ENCODE measurements at regions not wholly inside any gene's neighbourhood (a gene's known extent, or its start where the extent isn't known, plus 50 kb on each side); places are given as distances from the start of the nearest gene placed in this dataset.
"Not testable (repeated sequence)": the region's sequence is repeated elsewhere in the genome, so short reads cannot be mapped to it uniquely, and the experiment has no call there.

DNA sequence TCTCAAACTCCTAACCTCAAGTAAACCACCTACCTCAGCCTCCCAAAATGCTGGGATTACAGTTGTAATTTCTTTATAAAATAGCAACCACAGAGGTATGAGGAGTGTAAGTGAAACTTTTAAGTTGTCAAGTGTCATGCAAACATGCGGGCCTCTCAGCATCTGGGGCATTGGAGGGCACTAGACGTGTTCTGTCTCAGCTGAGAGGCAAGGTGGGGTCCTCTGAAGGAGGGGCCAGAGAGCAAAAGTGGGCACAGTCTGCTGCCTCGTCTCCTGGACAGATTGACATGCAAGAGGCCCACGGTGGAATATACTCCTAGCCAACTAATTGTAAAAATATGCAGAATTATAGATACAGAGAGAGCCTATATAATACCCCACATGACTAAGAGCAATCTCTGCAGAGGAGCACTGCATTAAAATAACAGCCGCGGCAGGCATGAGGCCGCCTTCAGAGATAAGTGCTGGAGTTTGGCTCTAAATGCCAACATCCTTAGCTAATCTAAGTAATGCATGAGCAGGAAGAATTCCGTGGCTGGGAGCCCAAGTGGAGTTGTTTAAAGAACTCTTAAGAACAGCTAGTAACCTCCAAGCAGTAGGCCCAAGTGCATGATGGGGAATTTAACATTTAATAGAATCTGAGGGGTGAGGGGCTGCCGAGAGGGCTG is 87.8 kb upstream of the RNU6-1 start:
- DNase-seq (ENCODE audit: extremely low read depth, low read depth): peak; percentile 65
- TF ChIP-seq CTCF (IDR thresholded peaks at IDR 0.05; ENCODE audit: low read depth, low read length): no peak

- DNase-seq (ENCODE audit: extremely low read depth, low read depth): no peak
- no peak for TF ChIP-seq CTCF (IDR thresholded peaks at IDR 0.05; ENCODE audit: low read depth, low read length)
Measured at GRCh38 chr15:67928666-67929065, 88.8 kb upstream of the RNU6-1 start.

DNA sequence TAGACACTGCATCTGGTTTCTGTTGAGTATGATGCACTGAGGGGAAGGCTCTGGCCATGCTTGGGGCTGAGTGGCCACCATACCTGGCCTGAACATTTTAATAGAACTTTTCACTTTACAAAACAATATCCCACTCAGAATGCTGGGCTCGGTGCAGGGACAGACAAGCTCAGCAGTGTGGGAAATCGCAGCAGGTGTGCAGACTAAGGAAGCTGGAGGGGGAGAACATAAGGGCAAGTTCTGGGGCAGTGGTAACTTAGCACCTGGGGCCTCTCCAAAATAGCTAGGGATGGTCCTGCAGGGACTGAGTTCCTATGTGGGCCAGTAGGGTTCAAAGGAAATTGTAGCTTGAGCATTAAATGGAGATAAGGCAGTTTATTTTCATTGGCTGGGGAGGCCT is 90.9 kb upstream of the RNU6-1 start:
- TF ChIP-seq CTCF (IDR thresholded peaks at IDR 0.05; ENCODE audit: low read depth, low read length): no peak
- DNase-seq (ENCODE audit: extremely low read depth, low read depth): no peak

DNA sequence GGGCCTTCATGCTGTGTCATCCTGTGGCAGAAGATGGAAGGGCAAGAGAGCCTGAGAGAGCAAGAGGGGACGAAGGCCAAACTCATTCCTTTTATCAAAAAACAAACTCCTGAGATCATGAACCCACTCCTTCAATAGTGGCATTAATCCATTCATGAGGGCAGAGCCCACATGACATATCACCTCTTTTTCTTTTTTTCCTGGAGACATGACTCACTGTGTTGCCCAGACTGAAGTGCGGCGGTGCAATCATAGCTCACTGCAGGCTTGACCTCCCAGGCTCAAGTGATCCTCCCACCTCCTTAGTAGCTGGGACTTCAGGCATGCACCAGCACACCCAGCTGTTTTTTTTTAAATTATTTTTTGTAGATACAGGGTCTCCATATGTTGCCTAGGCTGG is 92.0 kb upstream of the RNU6-1 start:
- no peak for TF ChIP-seq CTCF (IDR thresholded peaks at IDR 0.05; ENCODE audit: low read depth, low read length)
- no peak for DNase-seq (ENCODE audit: extremely low read depth, low read depth)

- not testable (repeated sequence) for DNase-seq (ENCODE audit: extremely low read depth, low read depth)
Measured at GRCh38 chr15:67934126-67934525, 94.3 kb upstream of the RNU6-1 start.

DNA sequence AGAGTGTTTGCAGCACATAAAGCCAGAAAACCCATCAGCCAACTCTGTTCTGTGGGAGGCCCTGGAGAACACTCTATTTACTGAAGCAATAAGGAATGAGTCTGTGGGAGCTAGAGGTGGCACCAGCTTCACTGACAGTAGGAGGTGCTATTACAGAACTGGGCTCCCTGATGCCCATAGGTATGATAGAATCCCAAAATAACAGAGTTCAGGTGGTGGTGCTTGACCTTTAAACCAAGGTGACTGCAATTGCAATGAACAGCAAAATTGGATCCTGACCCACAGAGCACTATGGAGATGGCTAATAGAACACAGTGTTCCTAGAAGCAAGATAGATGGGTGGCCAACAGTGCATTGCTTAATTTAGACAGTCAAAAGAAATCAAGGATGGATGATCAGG is 95.4 kb upstream of the RNU6-1 start:
- no peak for TF ChIP-seq CTCF (IDR thresholded peaks at IDR 0.05; ENCODE audit: low read depth, low read length)
- no peak for DNase-seq (ENCODE audit: extremely low read depth, low read depth)

- no peak for TF ChIP-seq CTCF (IDR thresholded peaks at IDR 0.05; ENCODE audit: low read depth, low read length)
Measured at GRCh38 chr15:67936258-67936657, 96.4 kb upstream of the RNU6-1 start.

DNA sequence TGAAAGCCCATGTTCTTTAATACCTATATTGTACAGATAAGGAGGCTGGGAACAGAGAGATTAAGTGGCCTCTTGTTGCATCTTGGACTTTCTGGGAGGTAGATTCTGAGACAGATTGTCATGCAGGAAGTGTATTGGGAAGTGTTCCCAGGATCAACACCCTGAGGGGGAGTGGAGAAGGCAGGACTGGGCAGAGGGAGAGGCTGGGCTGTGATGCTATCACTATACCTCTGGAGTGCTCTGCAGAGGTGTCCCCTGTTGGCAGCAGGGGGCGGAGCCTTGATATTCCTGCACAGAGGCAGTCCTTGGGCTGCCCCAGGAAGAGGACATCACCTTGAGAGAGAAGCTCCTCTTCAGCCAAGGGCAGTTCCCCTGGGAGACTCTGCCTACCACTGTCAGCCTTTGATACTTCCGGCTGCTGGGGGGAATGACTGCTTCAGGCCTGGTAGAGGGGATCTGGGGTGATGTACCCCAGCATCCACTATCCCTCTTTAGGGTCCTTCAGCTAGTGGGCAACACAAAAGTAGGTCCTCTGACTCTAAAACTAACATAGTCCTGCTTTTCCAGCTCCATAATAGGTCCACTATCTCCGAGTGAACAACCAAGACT is 97.4 kb upstream of the RNU6-1 start:
- DNase-seq (ENCODE audit: extremely low read depth, low read depth): no peak
- TF ChIP-seq CTCF (IDR thresholded peaks at IDR 0.05; ENCODE audit: low read depth, low read length): no peak

More at GRCh38 chr15:67936258-67936657, 96.4 kb upstream of the RNU6-1 start:
- DNase-seq (ENCODE audit: extremely low read depth, low read depth): no peak

DNA sequence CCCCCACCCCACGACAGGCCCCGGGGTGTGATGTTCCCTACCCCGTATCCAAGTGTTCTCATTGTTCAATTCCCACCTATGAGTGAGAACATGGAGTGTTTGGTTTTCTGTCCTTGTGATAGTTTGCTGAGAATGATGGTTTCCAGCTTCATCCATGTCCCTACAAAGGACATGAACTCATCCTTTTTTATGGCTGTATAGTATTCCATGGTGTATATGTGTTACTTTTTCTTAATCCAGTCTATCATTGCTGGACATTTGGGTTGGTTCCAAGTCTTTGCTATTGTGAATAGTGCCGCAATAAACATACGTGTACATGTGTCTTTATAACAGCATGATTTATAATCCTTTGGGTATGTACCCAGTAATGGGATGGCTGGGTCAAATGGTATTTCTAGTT is 99.3 kb upstream of the RNU6-1 start:
- DNase-seq (ENCODE audit: extremely low read depth, low read depth): not testable (repeated sequence)

- not testable (repeated sequence) for DNase-seq (ENCODE audit: extremely low read depth, low read depth)
Measured at GRCh38 chr15:67939588-67940323, 99.9 kb upstream of the RNU6-1 start.
